ENCODE measurements at regions not wholly inside any gene's neighbourhood (a gene's known extent, or its start where the extent isn't known, plus 50 kb on each side); places are given as distances from the start of the nearest gene placed in this dataset.

- Histone ChIP-seq H2BK15ac (ENCODE audit: low read length) (no peak overlapping the region), H2BK20ac (ENCODE audit: low read length) (no peak overlapping the region), H3K18ac (ENCODE audit: extremely low read depth, low read length) (no peak overlapping the region), H2AFZ (ENCODE audit: low read length) (no peak overlapping the region), H3K23ac (ENCODE audit: insufficient read length) (no peak overlapping the region), H3K27me3 (replicated peaks in 1 of 4; ENCODE audit: control insufficient read depth in 3 of 4, extremely low read depth in 1 of 4, insufficient read depth in 3 of 4, low read length in 3 of 4) (no peaks in the 10 kb centered on the region; a peak in 1 of 7 replicates), H3K4me2 (ENCODE audit: insufficient read depth in 1 of 2, low read depth in 2 of 2, low read length in 2 of 2) (peak overlapping the region; percentile 42 to 57; a peak in 2 of 4 replicates), H3K27ac (ENCODE audit: low read depth, low read length) (no peak overlapping the region), H3K4me1 (replicated peaks in 1 of 4; ENCODE audit: control insufficient read depth in 3 of 4, insufficient read depth in 4 of 4, low read length in 3 of 4) (peaks cover 0 to 2% (median 0%) of the 10 kb centered on the region in 4 experiments; a peak in 1 of 7 replicates), H3K79me1 (ENCODE audit: low read depth, low read length) (no peaks in the 10 kb centered on the region), H3K9ac (replicated peaks in 1 of 4; ENCODE audit: extremely low read depth in 1 of 4, low read depth in 3 of 4, low read length in 3 of 4) (no peak overlapping the region), H2AK5ac (ENCODE audit: low read depth, low read length) (no peak overlapping the region), H3K36me3 (ENCODE audit: control insufficient read depth in 2 of 4, insufficient read depth in 4 of 4, low read length in 3 of 4) (no peaks in the 10 kb centered on the region), H2BK5ac (ENCODE audit: low read depth, low read length) (no peak overlapping the region; the same call in 1 of the 2 replicates), H2BK120ac (replicated peaks; ENCODE audit: low read depth, low read length) (no peak overlapping the region), H3K56ac (replicated peaks; ENCODE audit: insufficient read length, low read depth, low read length) (no peak overlapping the region), H3K4ac (replicated peaks; ENCODE audit: insufficient read length, low read depth, low read length) (no peak overlapping the region), H2BK12ac (ENCODE audit: low read depth, low read length) (0 out of 2 replicates have a peak overlapping the region, but pooled peaks have one; percentile 28), H4K91ac (replicated peaks; ENCODE audit: insufficient read length, low read length) (no peak overlapping the region), H4K20me1 (replicated peaks in 1 of 2; ENCODE audit: control insufficient read depth in 1 of 2, insufficient read depth in 2 of 2, low read length in 2 of 2) (no peaks in the 10 kb centered on the region), H3K9me3 (ENCODE audit: insufficient read depth in 2 of 2, low read depth in 1 of 2, low read length in 1 of 2) (no peaks in the 10 kb centered on the region), H3K4me3 (ENCODE audit: extremely low read depth in 1 of 4, insufficient read depth in 2 of 4, low read depth in 3 of 4, low read length in 4 of 4) (no peak overlapping the region), H4K5ac (ENCODE audit: insufficient read length, low read depth, low read length) (no peak overlapping the region), H3K14ac (ENCODE audit: insufficient read length) (no peak overlapping the region), H3K23me2 (ENCODE audit: low read depth, low read length) (peaks cover 6% of the 10 kb centered on the region; the same call in 1 of the 2 replicates), H3K79me2 (ENCODE audit: control insufficient read depth in 1 of 2, insufficient read depth in 2 of 2, low read length in 2 of 2) (no peaks in the 10 kb centered on the region), H4K8ac (ENCODE audit: extremely low read depth, insufficient read depth, low read length) (no peak overlapping the region; the same call in 1 of the 2 replicates)
- DNase-seq (ENCODE audit: low read depth in 1 of 2, low spot score in 2 of 2) = peak; percentile 19 to 85
- POLR2A ChIA-PET (ENCODE audit: partially characterized antibody) = interaction anchor here (0.6 kb wide), 1 partner anchor 11 kb away, joined by 3 read pairs; no protein-coding TSS in a partner anchor
- CTCF ChIA-PET (ENCODE audit: partially characterized antibody) = interaction anchor here (0.6 to 3.1 kb wide), 20 partner anchors 10 to 707 kb away, joined by 3 to 39 read pairs (median 3); no protein-coding TSS in a partner anchor
- FAIRE-seq = no peak
- WGBS, 2 experiments (ENCODE audit: extremely low coverage in 1 of 2, insufficient coverage in 1 of 2, insufficient read length in 1 of 2, insufficient replicate concordance in 2 of 2, low coverage in 1 of 2, low lambda C conversion rate in 2 of 2, missing lambda C conversion rate in 1 of 2) = 58% methylated on average over 6 of the region's 6 CpGs; no CpG with 5 or more reads in 1 of the 2 experiments
- peak; percentile 68 to 80 (median 78) for TF ChIP-seq CTCF (IDR thresholded peaks at IDR 0.05; ENCODE audit: control extremely low read depth in 1 of 3, insufficient read depth in 1 of 3, low read depth in 1 of 3, low read length in 3 of 3)
- TF ChIP-seq RAD21 (IDR thresholded peaks at IDR 0.05 in 1 of 2, conservative IDR thresholded peaks at IDR 0.05 in 1 of 2; ENCODE audit: low read depth in 2 of 2, low read length in 2 of 2) = peak; percentile 62 to 78
- no peak for TF ChIP-seq ASH2L (IDR thresholded peaks at IDR 0.05; ENCODE audit: low read length)
Measured at GRCh38 chr3:72655723-72656122, 192.5 kb downstream of the SHQ1 start.

All from H1 (cell line).